IMR-90 (cell line): ENCODE measurements at regions not wholly inside any gene's neighbourhood (a gene's known extent, or its start where the extent isn't known, plus 50 kb on each side); places are given as distances from the start of the nearest gene placed in this dataset.

Source experiments
- ATAC-seq: fragments of 200-7000 bp; cut with Tn5 transposase; 2 replicates; pipeline ENCODE4 v1.9.1; 2020; ENCODE audit warnings: low read depth, mild to moderate bottlenecking, moderate library complexity
- BruUV-seq: library from RNA; stranded (reverse); fragments of 400-500 nt; replicated peaks from 2 replicates; lab custom pipeline; 2021; lab: Mats Ljungman, UMichigan
- CTCF ChIA-PET: fragments of 300-600 bp; formaldehyde crosslinking; extraction: SDS; loops from one replicate; lab custom pipeline; 2021; ENCODE audit warnings: antibody characterized with exemption; lab: Yijun Ruan, JAX
- POLR2A ChIA-PET: fragments of 300-600 bp; sonication (Branson Sonifier 250); formaldehyde crosslinking; loops from one replicate; lab custom pipeline; 2022; ENCODE audit warnings: antibody characterized with exemption; ENCODE audit not compliant: unreplicated experiment; lab: Charles Lee
- DNase-seq: peaks from one replicate; pipeline ENCODE4 v3.0.0; 2013
- H2AFZ ChIP-seq: replicated peaks from 2 replicates; pipeline ENCODE3; 2013; ENCODE audit warnings: low read length, mild to moderate bottlenecking; ENCODE audit not compliant: poor library complexity
- H2AK5ac ChIP-seq: 2 replicates; pipeline ENCODE4 v1.6.1; 2013; ENCODE audit warnings: low read depth, low read length, inconsistent platforms
- H2AK9ac ChIP-seq: replicated peaks from 2 replicates; pipeline ENCODE3; 2013; ENCODE audit warnings: mild to moderate bottlenecking, low read depth, low read length, moderate library complexity; ENCODE audit not compliant: poor library complexity
- H2BK120ac ChIP-seq: 2 replicates; pipeline ENCODE4 v1.6.1; 2013; ENCODE audit warnings: low read depth, low read length, inconsistent platforms
- H2BK15ac ChIP-seq: 3 replicates; pipeline ENCODE4 v1.6.1; 2013; ENCODE audit warnings: low read depth, low read length, inconsistent platforms
- H2BK20ac ChIP-seq: 2 replicates; pipeline ENCODE4 v1.6.1; 2013; ENCODE audit warnings: low read depth, mild to moderate bottlenecking, inconsistent platforms, low read length, moderate library complexity
- H2BK5ac ChIP-seq: 2 replicates; pipeline ENCODE4 v1.6.1; 2013; ENCODE audit warnings: mild to moderate bottlenecking, low read depth, low read length, inconsistent platforms; ENCODE audit not compliant: poor library complexity, severe bottlenecking
- H3K14ac ChIP-seq: replicated peaks from 2 replicates; pipeline ENCODE4 v1.6.1; 2013; ENCODE audit warnings: low read depth, low read length, inconsistent platforms
- H3K18ac ChIP-seq: 2 replicates; pipeline ENCODE4 v1.6.1; 2013; ENCODE audit warnings: low read depth, low read length, control low read depth
- H3K23ac ChIP-seq: 2 replicates; pipeline ENCODE4 v1.6.1; 2013; ENCODE audit warnings: low read depth, low read length, inconsistent platforms
- H3K27ac ChIP-seq: 2 replicates; pipeline ENCODE4 v1.5.1; 2013; ENCODE audit warnings: mild to moderate bottlenecking, control low read depth, low read length; ENCODE audit not compliant: insufficient read depth
- H3K27me3 ChIP-seq: 2 replicates; pipeline ENCODE4 v1.6.1; 2013; ENCODE audit warnings: low read length; ENCODE audit not compliant: control insufficient read depth, insufficient read depth
- H3K36me3 ChIP-seq: 2 replicates; pipeline ENCODE4 v1.6.1; 2013; ENCODE audit warnings: low read length, mixed read lengths; ENCODE audit not compliant: control insufficient read depth, insufficient read depth
- H3K4ac ChIP-seq: 2 replicates; pipeline ENCODE4 v1.6.1; 2013; ENCODE audit warnings: low read depth, low read length, inconsistent platforms
- H3K4me1 ChIP-seq: 2 replicates; pipeline ENCODE4 v1.6.1; 2013; ENCODE audit warnings: low read length, mixed read lengths; ENCODE audit not compliant: control insufficient read depth, insufficient read depth
- H3K4me2 ChIP-seq: 2 replicates; pipeline ENCODE4 v1.6.1; 2013; ENCODE audit warnings: low read depth, mild to moderate bottlenecking, control low read depth, low read length, moderate library complexity
- H3K4me3 ChIP-seq: 2 replicates; pipeline ENCODE4 v1.5.1; 2013; ENCODE audit warnings: low read depth, mild to moderate bottlenecking, control low read depth, low read length, moderate library complexity; ENCODE audit not compliant: insufficient read depth
- H3K56ac ChIP-seq: 2 replicates; pipeline ENCODE4 v1.6.1; 2013; ENCODE audit warnings: low read length, inconsistent platforms; ENCODE audit not compliant: insufficient read depth; ENCODE audit errors: extremely low read depth
- H3K79me1 ChIP-seq, 2 experiments: 2 replicates each; pipeline ENCODE4 v1.6.1; 2013; ENCODE audit warnings: low read length in 2 of 2, inconsistent platforms in 1 of 2, low read depth in 1 of 2
- H3K9ac ChIP-seq: 2 replicates; pipeline ENCODE4 v1.6.1; 2013; ENCODE audit warnings: low read depth, low read length, control low read depth
- H3K9me1 ChIP-seq: 2 replicates; pipeline ENCODE4 v1.6.1; 2013; ENCODE audit warnings: low read length, inconsistent platforms; ENCODE audit not compliant: insufficient read depth
- H3K9me3 ChIP-seq: 2 replicates; pipeline ENCODE4 v1.6.1; 2013; ENCODE audit warnings: low read length; ENCODE audit not compliant: control insufficient read depth, insufficient read depth
- H4K20me1 ChIP-seq: 2 replicates; pipeline ENCODE4 v1.6.1; 2013; ENCODE audit warnings: low read length, inconsistent platforms; ENCODE audit not compliant: insufficient read depth
- H4K5ac ChIP-seq: 2 replicates; pipeline ENCODE4 v1.6.1; 2013; ENCODE audit warnings: mild to moderate bottlenecking, low read depth, low read length, control low read depth
- H4K8ac ChIP-seq, 2 experiments: 2 replicates each; pipeline ENCODE4 v1.6.1; 2013; ENCODE audit warnings: low read depth in 2 of 2, low read length in 2 of 2, control low read depth in 1 of 2, inconsistent platforms in 1 of 2
- H4K91ac ChIP-seq: 2 replicates; pipeline ENCODE4 v1.6.1; 2013; ENCODE audit warnings: low read depth, low read length, inconsistent platforms; ENCODE audit not compliant: insufficient read depth
- CEBPB ChIP-seq: IDR thresholded peaks from 2 replicates; pipeline ENCODE4 v1.6.1; 2012; ENCODE audit warnings: low read depth, low read length, improper control_type of control experiment
- MAFK ChIP-seq: IDR thresholded peaks from 2 replicates; pipeline ENCODE4 v1.6.1; 2012; ENCODE audit warnings: low read depth, low read length, improper control_type of control experiment
- MAZ ChIP-seq: IDR thresholded peaks from 2 replicates; pipeline ENCODE4 v1.6.1; 2012; ENCODE audit warnings: low read depth, mild to moderate bottlenecking, low read length, improper control_type of control experiment, moderate library complexity, borderline replicate concordance
- MXI1 ChIP-seq: IDR thresholded peaks from 2 replicates; pipeline ENCODE4 v1.6.1; 2012; ENCODE audit warnings: low read depth, mild to moderate bottlenecking, low read length, moderate library complexity, borderline replicate concordance
- NFE2L2 ChIP-seq: fragments of 150-350 bp; IDR thresholded peaks from 2 replicates; pipeline ENCODE4 v1.6.1; 2016; ENCODE audit warnings: low read depth, mild to moderate bottlenecking, low read length
- RCOR1 ChIP-seq: IDR thresholded peaks from 2 replicates; pipeline ENCODE4 v1.6.1; 2012; ENCODE audit warnings: mild to moderate bottlenecking, low read length, improper control_type of control experiment; ENCODE audit not compliant: insufficient replicate concordance
- SMC3 ChIP-seq: fragments of 150-350 bp; IDR thresholded peaks from 2 replicates; pipeline ENCODE4 v1.6.1; 2016; ENCODE audit warnings: low read depth, mild to moderate bottlenecking, antibody characterized with exemption, low read length, moderate library complexity
- WGBS, 2 experiments: methylation state at CpG; one replicate each; pipeline versions ENCODE4 v1.1.5 to v1.1.7; 2013; ENCODE audit warnings: missing lambda C conversion rate in 2 of 2; ENCODE audit not compliant: insufficient read length in 1 of 2; ENCODE audit errors: extremely low coverage in 2 of 2; 5-methylcytosine and 5-hydroxymethylcytosine counted together
- dilution Hi-C: fragments of 300-500 bp; cut with HindIII; formaldehyde crosslinking; loops from one replicate; pipeline ENCODE4 v1.14.3; 2018; ENCODE audit warnings: low sequenced_read_pairs; ENCODE audit not compliant: unreplicated experiment
- in situ Hi-C: fragments of 300-500 bp; cut with MboI; formaldehyde crosslinking; loops from 3 replicates; pipeline ENCODE4 v1.14.3; 2019; ENCODE audit warnings: low sequenced_read_pairs, inconsistent platforms, mixed read lengths
- intact Hi-C: fragments of 100-400 bp; cut with micrococcal nuclease; formaldehyde crosslinking; loops from 2 replicates; pipeline ENCODE4 v1.10.0; 2022
- TF ChIP-seq, protein P1 (sequence below): fragments of 150-350 bp; IDR thresholded peaks from 2 replicates; pipeline ENCODE4 v1.6.1; 2017; ENCODE audit warnings: mild to moderate bottlenecking, antibody characterized with exemption, low read length, low read depth
- TF ChIP-seq, protein P2 (sequence below): fragments of 150-350 bp; IDR thresholded peaks from 2 replicates; pipeline ENCODE4 v1.6.1; 2016; ENCODE audit warnings: low read depth, mild to moderate bottlenecking, low read length, moderate library complexity, borderline replicate concordance

DNA sequence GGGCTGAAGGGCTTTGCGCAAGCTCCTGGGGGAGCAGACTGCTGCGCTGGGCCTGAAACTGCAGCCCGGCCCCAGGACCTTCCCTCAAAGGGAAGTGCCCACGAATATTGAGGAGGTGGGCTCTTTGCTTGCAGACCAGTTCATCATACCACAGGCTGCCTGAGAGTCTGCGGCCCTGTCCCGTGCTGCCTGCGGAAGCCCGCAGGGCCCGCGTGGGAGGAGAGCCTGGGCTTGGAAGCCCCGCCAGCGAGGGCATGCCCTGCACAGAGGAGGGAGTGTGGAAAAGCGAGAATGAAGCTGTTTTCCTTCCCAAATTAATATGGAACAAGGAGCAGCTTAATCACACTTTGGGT, 83.6 kb upstream of the MKI67 start:
- H2AK9ac ChIP-seq, result no peak overlapping the region
- H3K4me2 ChIP-seq, result no peak overlapping the region
- H4K8ac ChIP-seq, result no peak overlapping the region
- no peak overlapping the region for H2BK15ac ChIP-seq
- no peak overlapping the region for H3K14ac ChIP-seq
- no peak overlapping the region for H4K5ac ChIP-seq
- ChIA-PET POLR2A (no interaction called here), CTCF (no interaction called here)
- no peaks in the 10 kb centered on the region for H3K4me1 ChIP-seq
- no TSS peak for BruUV-seq
- dilution Hi-C loops, result no loop called here
- no peak overlapping the region for H2AK5ac ChIP-seq
- H3K9ac ChIP-seq, result no peak overlapping the region
- DNase-seq (no peak), ATAC-seq (no peak)
- in situ Hi-C loops, result loop anchor here (10.0 kb wide), 1 partner anchor 1765 kb away; no protein-coding TSS in a partner anchor
- H3K18ac ChIP-seq, result no peak overlapping the region
- H4K91ac ChIP-seq, result no peak overlapping the region
- H3K9me1 ChIP-seq, result no peaks in the 10 kb centered on the region
- no peaks in the 10 kb centered on the region for H4K20me1 ChIP-seq
- no peaks in the 10 kb centered on the region; the same call in 1 of the 2 replicates for H3K27me3 ChIP-seq
- peak overlapping the region; percentile 56 for H2AFZ ChIP-seq
- no peak overlapping the region for H3K56ac ChIP-seq
- H3K23ac ChIP-seq, result no peak overlapping the region
- no peak overlapping the region for H3K4ac ChIP-seq
- peak overlapping the region; percentile 4; the same call in 1 of the 2 replicates for H3K4me3 ChIP-seq
- no peaks in the 10 kb centered on the region for H3K36me3 ChIP-seq
- H2BK20ac ChIP-seq, result no peak overlapping the region
- TF ChIP-seq, protein P1, sequence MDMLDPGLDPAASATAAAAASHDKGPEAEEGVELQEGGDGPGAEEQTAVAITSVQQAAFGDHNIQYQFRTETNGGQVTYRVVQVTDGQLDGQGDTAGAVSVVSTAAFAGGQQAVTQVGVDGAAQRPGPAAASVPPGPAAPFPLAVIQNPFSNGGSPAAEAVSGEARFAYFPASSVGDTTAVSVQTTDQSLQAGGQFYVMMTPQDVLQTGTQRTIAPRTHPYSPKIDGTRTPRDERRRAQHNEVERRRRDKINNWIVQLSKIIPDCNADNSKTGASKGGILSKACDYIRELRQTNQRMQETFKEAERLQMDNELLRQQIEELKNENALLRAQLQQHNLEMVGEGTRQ, result no peak
- TF ChIP-seq RCOR1 (no peak), MAZ (no peak), NFE2L2 (no peak), MXI1 (no peak), SMC3 (no peak), MAFK (no peak), CEBPB (no peak)
- TF ChIP-seq, protein P2, sequence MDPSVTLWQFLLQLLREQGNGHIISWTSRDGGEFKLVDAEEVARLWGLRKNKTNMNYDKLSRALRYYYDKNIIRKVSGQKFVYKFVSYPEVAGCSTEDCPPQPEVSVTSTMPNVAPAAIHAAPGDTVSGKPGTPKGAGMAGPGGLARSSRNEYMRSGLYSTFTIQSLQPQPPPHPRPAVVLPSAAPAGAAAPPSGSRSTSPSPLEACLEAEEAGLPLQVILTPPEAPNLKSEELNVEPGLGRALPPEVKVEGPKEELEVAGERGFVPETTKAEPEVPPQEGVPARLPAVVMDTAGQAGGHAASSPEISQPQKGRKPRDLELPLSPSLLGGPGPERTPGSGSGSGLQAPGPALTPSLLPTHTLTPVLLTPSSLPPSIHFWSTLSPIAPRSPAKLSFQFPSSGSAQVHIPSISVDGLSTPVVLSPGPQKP, result no peak
- no peaks in the 10 kb centered on the region for H3K9me3 ChIP-seq
- no CpG with 5 or more reads among the region's 13 CpGs for WGBS, 2 experiments
- H2BK120ac ChIP-seq, result no peak overlapping the region
- H3K79me1 ChIP-seq, result no peaks in the 10 kb centered on the region
- no peak overlapping the region for H2BK5ac ChIP-seq
- H3K27ac ChIP-seq, result no peak overlapping the region
- intact Hi-C loops, result loop anchor here (5.0 kb wide), 2 partner anchors 1917 to 1967 kb away; no protein-coding TSS in a partner anchor
